HepG2 (cell line): ENCODE measurements at regions not wholly inside any gene's neighbourhood (a gene's known extent, or its start where the extent isn't known, plus 50 kb on each side); places are given as distances from the start of the nearest gene placed in this dataset.

ENCODE experiments used
- ATAC-seq: fragments of 200-7000 bp; cut with Tn5 transposase; 3 replicates; pipeline ENCODE4 v1.9.1; 2020; ENCODE audit warnings: mild to moderate bottlenecking, moderate library complexity
- BruUV-seq: library from RNA; stranded (reverse); fragments of 400-500 nt; replicated peaks from 2 replicates; lab custom pipeline; 2021; lab: Mats Ljungman, UMichigan
- CTCF ChIA-PET: fragments of 300-600 bp; formaldehyde crosslinking; extraction: SDS; loops from one replicate; lab custom pipeline; 2021; ENCODE audit warnings: low total read pairs, inconsistent platforms, low intra/inter-chr PET ratio; lab: Yijun Ruan, JAX
- POLR2A ChIA-PET: fragments of 350-600 bp; sonication (Branson Sonifier 250); formaldehyde crosslinking; loops from one replicate; lab custom pipeline; 2020; ENCODE audit warnings: antibody characterized with exemption, inconsistent platforms; lab: Yijun Ruan, JAX
- DNase-seq: peaks from one replicate; pipeline ENCODE4 v3.0.0-alpha.2; 2015; ENCODE audit warnings: low spot score
- FAIRE-seq: peaks from 3 replicates; lab custom pipeline; 2011; peaks lifted over from hg19 to GRCh38; lab: Jason Lieb, UNC
- H2AFZ ChIP-seq: one replicate; pipeline ENCODE4 v1.6.1; 2011; ENCODE audit warnings: low read length, inconsistent platforms
- H3K27ac ChIP-seq: fragments of 300-600 bp; 3 replicates; pipeline ENCODE4 v1.8.0; 2011; ENCODE audit warnings: mixed run types, mild to moderate bottlenecking, mixed read lengths, low read length, inconsistent platforms; ENCODE audit not compliant: insufficient read depth; ENCODE audit errors: extremely low read length
- H3K27me3 ChIP-seq, 2 experiments: fragments of 200-600 bp in 1 of 2; 2 replicates in 1 of 2; 3 replicates in 1 of 2; pipeline versions ENCODE4 v1.6.0 to v1.8.0; 2011; ENCODE audit warnings: low read length in 2 of 2, mild to moderate bottlenecking in 2 of 2, moderate library complexity in 2 of 2, inconsistent platforms in 1 of 2; ENCODE audit not compliant: insufficient read depth in 2 of 2, control insufficient read depth in 1 of 2
- H3K36me3 ChIP-seq, 2 experiments: fragments of 200-600 bp in 1 of 2; replicated peaks in 1 of 2; 2 replicates in 1 of 2; 3 replicates in 1 of 2; pipeline versions ENCODE4 v1.5.1 to v1.8.0; 2011; ENCODE audit warnings: low read length in 2 of 2, inconsistent platforms in 1 of 2; ENCODE audit not compliant: insufficient read depth in 2 of 2, control insufficient read depth in 1 of 2
- H3K4me1 ChIP-seq: 2 replicates; pipeline ENCODE4 v1.5.1; 2012; ENCODE audit warnings: low read length, inconsistent platforms; ENCODE audit not compliant: insufficient read depth
- H3K4me2 ChIP-seq: 2 replicates; pipeline ENCODE4 v1.6.0; 2011; ENCODE audit warnings: low read depth, low read length, inconsistent platforms
- H3K4me3 ChIP-seq, 3 experiments: fragments of 200-600 bp in 1 of 3; sonication (generic), shearing (Covaris generic) in 1 of 3; replicated peaks in 1 of 3; 2 replicates each; pipeline ENCODE4 v1.5.1; 2011 to 2016; ENCODE audit warnings: low read length in 3 of 3, inconsistent platforms in 2 of 3, low read depth in 2 of 3, mild to moderate bottlenecking in 2 of 3, control low read depth in 1 of 3, mixed read lengths in 1 of 3; ENCODE audit not compliant: insufficient read depth in 1 of 3
- H3K79me2 ChIP-seq: one replicate; pipeline ENCODE4 v1.6.1; 2011; ENCODE audit warnings: low read length, inconsistent platforms; ENCODE audit not compliant: insufficient read depth
- H3K9ac ChIP-seq: 2 replicates; pipeline ENCODE4 v1.6.0; 2011; ENCODE audit warnings: mild to moderate bottlenecking, low read depth, low read length, inconsistent platforms; ENCODE audit not compliant: insufficient read depth
- H3K9me3 ChIP-seq: 2 replicates; pipeline ENCODE4 v1.5.1; 2012; ENCODE audit warnings: mild to moderate bottlenecking, low read length
- H4K20me1 ChIP-seq: 2 replicates; pipeline ENCODE4 v1.6.0; 2011; ENCODE audit warnings: inconsistent platforms, mild to moderate bottlenecking, low read length, moderate library complexity; ENCODE audit not compliant: insufficient read depth
- CHD4 ChIP-seq: fragments of 200-600 bp; sonication (generic); IDR thresholded peaks from 2 replicates; pipeline ENCODE4 v1.7.0; 2017; ENCODE audit warnings: mild to moderate bottlenecking, low read length, borderline replicate concordance
- HNRNPK ChIP-seq: fragments of 200-400 bp; formaldehyde crosslinking; IDR thresholded peaks from 2 replicates; pipeline ENCODE4 v1.6.1; 2018; ENCODE audit warnings: low read length, low read depth, moderate library complexity, mild to moderate bottlenecking; ENCODE audit not compliant: poor library complexity, severe bottlenecking
- MTA1 ChIP-seq: sonication (generic); formaldehyde crosslinking; IDR thresholded peaks from 2 replicates; pipeline ENCODE4 v1.4.0; 2020; ENCODE audit warnings: missing genetic modification reagents, mild to moderate bottlenecking, borderline replicate concordance
- RAD51 ChIP-seq: fragments of 450-650 bp; IDR thresholded peaks from 2 replicates; pipeline ENCODE4 v1.6.1; 2016; ENCODE audit warnings: borderline replicate concordance
- ZBTB21 ChIP-seq: sonication (generic); formaldehyde crosslinking; IDR thresholded peaks from 2 replicates; pipeline ENCODE4 v1.4.0; 2020; ENCODE audit warnings: missing genetic modification reagents
- ZC3H4 ChIP-seq: sonication (generic); formaldehyde crosslinking; IDR thresholded peaks from 2 replicates; pipeline ENCODE4 v1.4.0; 2020; ENCODE audit warnings: missing genetic modification reagents, borderline replicate concordance
- ZNF282 ChIP-seq: fragments of 450-650 bp; IDR thresholded peaks from 2 replicates; pipeline ENCODE4 v1.6.1; 2018; ENCODE audit not compliant: partially characterized antibody
- ZNF564 ChIP-seq: sonication (generic); formaldehyde crosslinking; IDR thresholded peaks from 2 replicates; pipeline ENCODE4 v1.8.1; 2023; ENCODE audit warnings: mild to moderate bottlenecking, missing genetic modification reagents
- ZNF7 ChIP-seq: IDR thresholded peaks from 2 replicates; pipeline ENCODE4 v1.6.1; 2016; ENCODE audit warnings: missing biosample characterization, missing genetic modification reagents
- WGBS: methylation state at CpG from one replicate; pipeline ENCODE4 v1.1.6; 2017; ENCODE audit warnings: low lambda C conversion rate; 5-methylcytosine and 5-hydroxymethylcytosine counted together
- in situ Hi-C: cut with HindIII; loops from 2 replicates; pipeline ENCODE4 v1.10.0; 2017; ENCODE audit warnings: low pct_unique_long_range_greater_than_20kb; ENCODE audit not compliant: extremely low pct_ligation_motif_present
- intact Hi-C: fragments of 100-400 bp; cut with micrococcal nuclease; formaldehyde crosslinking; loops from one replicate; pipeline ENCODE4 v1.10.0; 2022; ENCODE audit not compliant: unreplicated experiment
- TF ChIP-seq, protein P1 (sequence below): sonication (generic); formaldehyde crosslinking; IDR thresholded peaks from 2 replicates; pipeline ENCODE4 v1.4.0; 2020; ENCODE audit warnings: missing genetic modification reagents, borderline replicate concordance
- TF ChIP-seq, protein P2 (sequence below): sonication (generic); formaldehyde crosslinking; IDR thresholded peaks from 2 replicates; pipeline ENCODE4 v1.4.0; 2020; ENCODE audit warnings: mild to moderate bottlenecking, missing genetic modification reagents

DNA sequence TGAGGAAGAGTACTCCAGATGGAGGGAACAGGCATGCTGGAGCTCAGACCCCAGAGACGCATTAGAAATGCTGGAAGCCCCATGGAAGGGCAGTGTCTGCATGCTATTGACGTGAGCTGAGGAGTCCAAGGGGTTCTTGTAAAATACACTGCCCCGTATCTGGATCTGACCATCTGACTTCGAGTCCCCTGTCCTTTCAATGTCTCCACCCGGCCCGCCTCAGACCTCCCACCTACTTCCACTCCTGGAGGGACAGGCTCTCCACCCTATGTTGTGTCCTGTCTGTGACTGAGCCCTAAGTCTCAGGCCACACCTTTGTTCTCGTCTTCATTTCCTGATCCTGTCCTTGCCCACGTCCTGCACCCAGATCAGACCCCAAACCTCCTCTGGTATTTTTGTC, 496.3 kb downstream of the CDH26 start (continued):
- TF ChIP-seq, protein P1, sequence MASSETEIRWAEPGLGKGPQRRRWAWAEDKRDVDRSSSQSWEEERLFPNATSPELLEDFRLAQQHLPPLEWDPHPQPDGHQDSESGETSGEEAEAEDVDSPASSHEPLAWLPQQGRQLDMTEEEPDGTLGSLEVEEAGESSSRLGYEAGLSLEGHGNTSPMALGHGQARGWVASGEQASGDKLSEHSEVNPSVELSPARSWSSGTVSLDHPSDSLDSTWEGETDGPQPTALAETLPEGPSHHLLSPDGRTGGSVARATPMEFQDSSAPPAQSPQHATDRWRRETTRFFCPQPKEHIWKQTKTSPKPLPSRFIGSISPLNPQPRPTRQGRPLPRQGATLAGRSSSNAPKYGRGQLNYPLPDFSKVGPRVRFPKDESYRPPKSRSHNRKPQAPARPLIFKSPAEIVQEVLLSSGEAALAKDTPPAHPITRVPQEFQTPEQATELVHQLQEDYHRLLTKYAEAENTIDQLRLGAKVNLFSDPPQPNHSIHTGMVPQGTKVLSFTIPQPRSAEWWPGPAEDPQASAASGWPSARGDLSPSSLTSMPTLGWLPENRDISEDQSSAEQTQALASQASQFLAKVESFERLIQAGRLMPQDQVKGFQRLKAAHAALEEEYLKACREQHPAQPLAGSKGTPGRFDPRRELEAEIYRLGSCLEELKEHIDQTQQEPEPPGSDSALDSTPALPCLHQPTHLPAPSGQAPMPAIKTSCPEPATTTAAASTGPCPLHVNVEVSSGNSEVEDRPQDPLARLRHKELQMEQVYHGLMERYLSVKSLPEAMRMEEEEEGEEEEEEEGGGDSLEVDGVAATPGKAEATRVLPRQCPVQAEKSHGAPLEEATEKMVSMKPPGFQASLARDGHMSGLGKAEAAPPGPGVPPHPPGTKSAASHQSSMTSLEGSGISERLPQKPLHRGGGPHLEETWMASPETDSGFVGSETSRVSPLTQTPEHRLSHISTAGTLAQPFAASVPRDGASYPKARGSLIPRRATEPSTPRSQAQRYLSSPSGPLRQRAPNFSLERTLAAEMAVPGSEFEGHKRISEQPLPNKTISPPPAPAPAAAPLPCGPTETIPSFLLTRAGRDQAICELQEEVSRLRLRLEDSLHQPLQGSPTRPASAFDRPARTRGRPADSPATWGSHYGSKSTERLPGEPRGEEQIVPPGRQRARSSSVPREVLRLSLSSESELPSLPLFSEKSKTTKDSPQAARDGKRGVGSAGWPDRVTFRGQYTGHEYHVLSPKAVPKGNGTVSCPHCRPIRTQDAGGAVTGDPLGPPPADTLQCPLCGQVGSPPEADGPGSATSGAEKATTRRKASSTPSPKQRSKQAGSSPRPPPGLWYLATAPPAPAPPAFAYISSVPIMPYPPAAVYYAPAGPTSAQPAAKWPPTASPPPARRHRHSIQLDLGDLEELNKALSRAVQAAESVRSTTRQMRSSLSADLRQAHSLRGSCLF (CRISPR knock-in tag), result no peak
- TF ChIP-seq CHD4, result no peak
- no peak for TF ChIP-seq RAD51
- TF ChIP-seq ZBTB21 (CRISPR knock-in tag), result no peak

DNA sequence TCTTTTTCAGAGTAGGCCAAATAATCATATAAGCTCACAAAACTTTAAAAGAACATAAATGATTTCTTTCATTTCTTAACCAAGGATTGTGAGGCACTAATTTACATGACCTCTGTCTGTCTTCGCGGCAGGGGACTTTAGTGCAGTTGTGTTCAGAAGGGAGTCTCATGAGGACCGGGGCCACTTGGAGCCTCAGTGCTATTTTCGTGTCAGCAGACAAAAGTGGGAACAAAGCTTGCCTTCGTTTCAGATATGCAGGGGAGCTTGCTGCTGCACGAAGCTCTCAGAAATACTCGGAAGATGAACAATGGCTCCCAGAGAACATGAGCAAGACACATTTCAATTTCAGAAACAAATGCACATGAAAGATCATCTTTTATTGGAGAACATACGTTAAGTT, 497.0 kb downstream of the CDH26 start:
- Histone ChIP-seq H3K4me1 (no peaks in the 10 kb centered on the region), H3K27ac (no peak overlapping the region), H3K4me3 (no peak overlapping the region), H2AFZ (no peak overlapping the region), H3K4me2 (no peak overlapping the region), H3K79me2 (no peaks in the 10 kb centered on the region), H3K9me3 (peaks cover 32% of the 10 kb centered on the region), H4K20me1 (no peaks in the 10 kb centered on the region), H3K36me3 (no peaks in the 10 kb centered on the region), H3K9ac (no peak overlapping the region), H3K27me3 (peaks cover 0 to 6% of the 10 kb centered on the region in 2 experiments; a peak in 1 of 5 replicates)
- TF ChIP-seq ZNF282, result no peak
- no peak for TF ChIP-seq ZNF7
- no peak for TF ChIP-seq HNRNPK
- TF ChIP-seq ZC3H4 (CRISPR knock-in tag), result no peak
- TF ChIP-seq ZNF564 (CRISPR knock-in tag), result no peak
- no peak for TF ChIP-seq MTA1 (CRISPR knock-in tag)
- TF ChIP-seq, protein P2, sequence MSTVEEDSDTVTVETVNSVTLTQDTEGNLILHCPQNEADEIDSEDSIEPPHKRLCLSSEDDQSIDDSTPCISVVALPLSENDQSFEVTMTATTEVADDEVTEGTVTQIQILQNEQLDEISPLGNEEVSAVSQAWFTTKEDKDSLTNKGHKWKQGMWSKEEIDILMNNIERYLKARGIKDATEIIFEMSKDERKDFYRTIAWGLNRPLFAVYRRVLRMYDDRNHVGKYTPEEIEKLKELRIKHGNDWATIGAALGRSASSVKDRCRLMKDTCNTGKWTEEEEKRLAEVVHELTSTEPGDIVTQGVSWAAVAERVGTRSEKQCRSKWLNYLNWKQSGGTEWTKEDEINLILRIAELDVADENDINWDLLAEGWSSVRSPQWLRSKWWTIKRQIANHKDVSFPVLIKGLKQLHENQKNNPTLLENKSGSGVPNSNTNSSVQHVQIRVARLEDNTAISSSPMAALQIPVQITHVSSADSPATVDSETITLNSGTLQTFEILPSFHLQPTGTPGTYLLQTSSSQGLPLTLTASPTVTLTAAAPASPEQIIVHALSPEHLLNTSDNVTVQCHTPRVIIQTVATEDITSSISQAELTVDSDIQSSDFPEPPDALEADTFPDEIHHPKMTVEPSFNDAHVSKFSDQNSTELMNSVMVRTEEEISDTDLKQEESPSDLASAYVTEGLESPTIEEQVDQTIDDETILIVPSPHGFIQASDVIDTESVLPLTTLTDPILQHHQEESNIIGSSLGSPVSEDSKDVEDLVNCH (CRISPR knock-in tag), result no peak
- FAIRE-seq (no peak), DNase-seq (no peak), ATAC-seq (no peak)
- WGBS, result 18% methylated on average over 8 of the region's 8 CpGs
- in situ Hi-C loops (no loop called here), intact Hi-C loops (no loop called here)
- CTCF ChIA-PET, result no interaction called here
- POLR2A ChIA-PET, result no interaction called here
- BruUV-seq, result no TSS peak
